ENCODE measurements at regions not wholly inside any gene's neighbourhood (a gene's known extent, or its start where the extent isn't known, plus 50 kb on each side); places are given as distances from the start of the nearest gene placed in this dataset.

GRCh38 chr4:111016416-111016815, 393.5 kb upstream of the PITX2 start:
- TF ChIP-seq CTCF (IDR thresholded peaks at IDR 0.05) (no peak), POLR2A (IDR thresholded peaks at IDR 0.05) (no peak)
